Posterior cingulate gyrus (tissue), 11 donors: ENCODE measurements at regions not wholly inside any gene's neighbourhood (a gene's known extent, or its start where the extent isn't known, plus 50 kb on each side); places are given as distances from the start of the nearest gene placed in this dataset.
"Not testable (repeated sequence)": the region's sequence is repeated elsewhere in the genome, so short reads cannot be mapped to it uniquely, and the experiment has no call there.

Source experiments
- DNase-seq, 10 donors: peaks; one replicate each; pipeline versions ENCODE4 v3.0.0 to v3.0.0-alpha.2; 2020 to 2021; ENCODE audit warnings: mixed read lengths in 3 of 10
- intact Hi-C: fragments of 100-400 bp; cut with DNase I; formaldehyde crosslinking; loops from one replicate; pipeline ENCODE4 v1.15.1; 2023

DNA sequence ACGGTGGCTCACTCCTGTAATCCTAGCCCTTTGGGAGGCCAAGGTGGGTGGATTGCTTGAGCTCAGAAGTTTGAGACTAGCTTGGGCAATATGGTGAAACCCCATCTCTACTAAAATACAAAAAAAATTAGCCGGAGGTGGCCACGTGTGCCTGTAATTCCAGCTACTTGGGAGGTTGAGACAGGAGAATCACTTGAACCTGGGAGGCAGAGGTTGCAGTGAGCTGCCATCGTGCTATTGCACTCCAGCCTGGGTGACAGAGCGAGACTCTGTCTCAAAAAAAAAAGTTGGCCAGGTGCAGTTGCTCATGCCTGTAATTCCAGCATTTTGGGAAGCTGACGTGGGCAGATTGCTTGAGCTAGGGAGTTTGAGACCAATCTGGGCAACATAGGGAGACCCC lies 79.2 kb upstream of the CLINT1 start:
- intact Hi-C loops, DNase-seq: not testable (repeated sequence)

DNA sequence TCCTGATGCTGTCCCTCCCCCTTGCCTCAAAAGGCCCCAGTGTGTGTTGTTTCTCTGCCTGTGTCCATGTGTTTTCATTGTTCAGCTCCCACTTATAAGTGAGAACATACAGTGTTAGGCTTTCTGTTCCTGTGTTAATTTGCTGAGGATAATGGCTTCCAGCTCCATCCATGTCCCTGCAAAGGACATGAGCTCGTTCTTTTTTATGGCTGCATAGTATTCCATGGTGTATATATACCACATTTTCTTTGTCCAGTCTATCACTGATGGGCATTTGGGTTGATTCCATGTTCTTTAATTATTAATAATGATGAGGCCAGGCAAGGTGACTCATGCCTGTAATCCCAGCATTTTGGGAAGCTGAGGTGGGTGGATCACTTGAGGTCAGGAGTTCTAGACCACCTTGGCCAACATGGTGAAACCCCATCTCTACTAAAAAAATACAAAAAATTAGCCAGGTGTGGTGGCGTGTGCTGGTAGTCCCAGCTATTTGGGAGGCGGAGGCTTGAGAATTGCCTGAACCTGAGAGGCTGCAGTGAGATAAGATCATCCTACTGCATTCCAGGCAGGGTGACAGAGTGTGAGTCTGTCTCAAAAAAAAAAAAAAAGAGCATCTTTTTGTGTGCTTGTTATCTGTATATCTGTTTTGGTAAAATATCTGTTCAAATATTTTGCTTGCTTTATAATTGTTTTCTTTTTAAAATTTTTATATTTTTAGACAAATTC lies 78.0 kb upstream of the CLINT1 start:
- not testable (repeated sequence) for DNase-seq

DNA sequence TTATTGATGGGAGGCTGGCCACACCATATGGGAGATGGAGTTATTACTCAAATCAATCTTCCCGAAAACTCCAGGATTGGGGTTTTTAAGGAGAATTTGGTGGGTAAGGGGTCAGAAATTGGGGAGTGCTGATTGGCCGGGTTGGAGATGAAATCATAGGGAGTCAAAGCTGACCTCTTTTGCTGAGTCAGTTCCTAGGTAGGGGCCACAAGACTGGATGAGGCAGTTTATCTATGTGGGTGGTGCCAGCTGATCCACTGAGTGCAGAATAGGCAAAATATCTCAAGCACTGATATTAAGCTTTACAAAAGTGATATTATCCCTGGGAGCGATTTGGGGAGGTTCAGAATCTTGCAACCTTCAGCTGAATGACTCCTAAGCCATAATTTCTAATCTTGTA lies 75.7 kb upstream of the CLINT1 start:
- intact Hi-C loops, result no loop called here
- DNase-seq, result no peak

More for the DNA sequence above, 78.0 kb upstream of the CLINT1 start:
- intact Hi-C loops, result not testable (repeated sequence)

DNA sequence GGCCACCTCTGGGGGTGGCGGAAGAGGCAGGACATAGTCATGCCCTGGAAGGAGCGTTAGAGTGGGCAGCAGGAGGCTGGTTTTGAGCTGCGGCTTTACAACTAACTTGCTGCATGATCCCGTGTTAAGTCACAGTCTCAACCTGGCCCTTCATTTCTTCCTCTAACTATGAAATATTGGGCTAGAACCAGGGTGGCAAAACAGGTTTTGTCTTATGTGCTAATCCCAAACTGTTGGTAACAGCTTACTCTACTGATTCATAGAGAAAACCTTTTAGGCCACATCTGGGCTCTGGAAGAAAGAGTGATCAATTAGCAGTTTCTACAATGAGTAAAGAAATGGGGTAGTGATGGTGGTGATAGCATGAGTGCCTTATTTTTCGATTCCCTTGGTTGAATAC lies 74.1 kb upstream of the CLINT1 start:
- intact Hi-C loops, result no loop called here
- no peak for DNase-seq

DNA sequence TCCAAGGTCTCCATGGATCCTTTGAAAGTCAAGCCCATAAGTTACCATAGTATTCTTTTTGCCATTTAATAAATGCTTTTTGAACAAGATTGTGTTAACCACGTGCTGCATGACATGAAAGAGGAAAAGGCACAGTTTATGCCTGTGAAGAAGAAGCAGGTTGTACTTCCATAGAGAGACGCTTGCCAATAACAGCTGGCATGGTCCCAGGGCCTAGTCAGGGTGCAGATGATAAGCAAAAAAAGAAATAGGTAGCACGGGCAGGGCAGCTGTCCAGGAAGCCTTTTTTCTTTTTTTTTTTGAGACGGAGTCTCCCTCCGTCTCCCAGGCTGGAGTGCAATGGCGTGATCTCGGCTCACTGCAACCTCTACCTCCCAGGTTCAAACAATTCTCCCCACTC lies 71.8 kb upstream of the CLINT1 start:
- DNase-seq, result no peak
- intact Hi-C loops, result no loop called here

DNA sequence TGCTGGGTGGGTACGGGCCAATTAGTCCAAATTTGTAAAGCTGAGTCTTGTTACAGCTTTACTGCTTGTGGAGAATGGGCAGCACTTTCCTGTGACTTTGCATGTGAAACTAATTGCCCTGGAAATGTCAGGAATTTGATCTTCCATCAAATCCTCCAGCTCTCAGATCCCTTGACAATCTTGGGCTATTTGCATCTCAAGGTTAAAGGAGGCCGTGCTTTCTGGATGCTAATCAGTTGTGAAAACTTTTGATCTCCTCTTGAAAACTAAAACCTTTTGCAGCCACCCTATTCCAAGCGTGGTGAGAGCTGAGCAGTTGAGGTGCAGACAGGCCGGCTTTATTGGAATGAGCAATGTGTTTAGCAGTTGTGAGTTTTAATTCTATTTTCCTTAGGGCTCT lies 68.0 kb upstream of the CLINT1 start:
- intact Hi-C loops, result no loop called here
- DNase-seq, result no peak

DNA sequence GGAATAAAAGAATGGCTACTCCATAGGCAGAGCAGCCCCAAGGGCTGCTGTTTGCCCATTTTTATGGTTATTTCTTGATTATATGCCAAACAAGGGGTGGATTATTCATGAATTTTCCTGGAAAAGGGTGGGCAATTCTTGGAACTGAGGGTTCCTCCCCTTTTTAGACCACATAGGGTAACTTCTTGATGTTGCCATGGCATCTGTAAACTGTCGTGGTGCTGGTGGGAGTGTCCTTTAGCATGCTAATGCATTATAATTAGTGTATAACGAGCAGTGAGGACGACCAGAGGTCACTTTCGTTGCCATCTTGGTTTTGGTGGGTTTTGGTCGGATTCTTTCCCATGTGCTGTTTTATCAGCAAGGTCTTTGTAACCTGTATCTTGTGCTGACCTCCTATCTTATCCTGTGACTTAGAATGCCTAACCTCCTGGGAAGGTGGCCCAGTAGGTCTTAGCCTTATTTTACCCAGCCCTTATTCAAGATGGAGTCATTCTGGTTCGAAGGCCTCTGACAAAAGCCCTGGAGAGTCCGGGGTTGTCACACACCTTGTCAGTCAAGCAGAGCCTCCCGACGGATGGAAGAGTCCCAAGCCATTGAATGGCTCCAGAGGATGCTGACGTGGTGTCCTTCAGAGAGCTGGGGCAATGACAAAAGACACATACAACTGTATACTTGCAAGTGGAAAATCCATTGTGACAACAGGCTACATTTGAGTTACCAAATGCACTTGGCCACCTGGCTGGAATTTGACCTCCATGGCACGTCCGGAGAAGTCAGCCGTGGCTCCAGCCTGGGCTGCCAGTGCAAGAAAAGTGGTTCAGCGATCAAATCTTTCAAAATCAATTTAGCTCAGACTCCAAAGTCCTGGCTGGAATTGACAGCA lies 67.1 kb upstream of the CLINT1 start:
- intact Hi-C loops, result no loop called here
- no peak for DNase-seq

DNA sequence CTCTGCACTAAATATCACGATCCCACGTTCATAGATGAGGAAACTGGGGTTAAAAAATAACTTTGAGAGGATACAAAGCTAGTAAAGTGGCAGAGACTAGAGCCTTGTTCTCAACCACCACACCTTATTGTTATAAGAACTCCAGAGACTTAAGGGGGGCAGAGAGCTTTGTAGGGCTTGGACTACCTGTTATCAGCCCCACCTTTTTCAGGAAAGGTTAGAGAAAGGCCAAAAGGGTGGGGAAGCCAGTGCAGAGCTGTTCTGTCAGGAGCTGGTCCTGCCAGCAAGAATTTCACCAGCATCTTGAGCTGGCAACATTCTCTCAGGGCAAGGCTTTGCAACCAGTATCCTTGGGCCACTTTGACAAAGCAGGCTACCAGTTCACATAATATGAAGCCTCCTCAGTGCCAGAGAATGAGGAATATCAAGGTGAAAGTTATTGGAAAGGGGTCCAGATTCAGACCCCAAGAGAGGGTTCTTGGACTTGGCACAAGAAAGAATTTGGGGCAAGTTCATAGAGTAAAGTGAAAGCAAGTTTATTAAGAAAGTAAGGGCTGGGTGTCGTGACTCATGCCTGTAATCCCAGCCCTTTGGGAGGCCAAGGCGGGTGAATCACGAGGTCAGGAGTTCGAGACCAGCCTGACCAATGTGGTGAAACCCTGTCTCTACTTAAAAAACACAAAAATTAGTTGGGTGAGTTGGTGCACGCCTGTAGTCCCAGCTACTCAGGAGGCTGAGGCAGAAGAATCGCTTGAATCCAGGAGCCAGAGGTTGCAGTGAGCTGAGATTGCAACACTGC lies 66.2 kb upstream of the CLINT1 start:
- no peak for DNase-seq
- intact Hi-C loops, result no loop called here

DNA sequence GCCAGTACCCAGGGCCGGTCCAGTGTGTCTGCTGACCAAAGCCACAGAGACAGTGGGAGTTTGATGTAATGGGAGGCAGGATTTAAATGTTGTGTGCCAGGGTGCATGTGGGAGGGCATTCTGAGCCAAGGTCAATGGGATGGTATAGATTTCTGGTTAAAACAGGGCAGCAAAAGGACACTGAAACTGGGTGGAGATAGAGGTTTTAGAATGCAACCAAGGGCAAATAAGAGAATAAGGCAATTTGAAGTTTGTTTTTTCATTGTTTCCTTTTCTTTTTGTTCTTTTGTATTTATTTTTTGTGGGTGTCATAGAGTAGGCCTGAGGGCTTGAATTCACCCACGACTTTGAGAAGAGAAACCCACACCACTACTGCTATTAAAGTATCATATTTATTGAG lies 65.5 kb upstream of the CLINT1 start:
- DNase-seq, result no peak
- intact Hi-C loops, result no loop called here

DNA sequence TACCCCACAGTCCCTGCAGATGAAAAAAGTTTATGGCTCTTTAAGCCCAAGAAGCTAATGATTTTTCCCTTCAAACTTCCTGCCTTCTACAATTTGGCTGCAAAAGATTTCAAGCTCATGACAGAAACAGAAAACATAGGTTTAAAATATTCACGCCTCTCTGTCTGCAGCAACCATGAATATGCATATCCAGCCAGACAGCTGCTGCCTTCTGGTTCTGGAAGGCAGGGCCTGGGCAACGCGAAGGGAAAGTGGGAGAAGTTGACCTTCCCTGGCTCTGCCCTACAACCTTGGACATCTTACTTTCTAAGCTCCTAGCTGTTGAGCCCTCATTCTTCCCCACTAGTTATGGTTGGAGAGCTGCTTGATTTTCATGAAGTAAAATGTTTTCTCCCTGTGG lies 64.8 kb upstream of the CLINT1 start:
- intact Hi-C loops, result no loop called here
- DNase-seq, result no peak

DNA sequence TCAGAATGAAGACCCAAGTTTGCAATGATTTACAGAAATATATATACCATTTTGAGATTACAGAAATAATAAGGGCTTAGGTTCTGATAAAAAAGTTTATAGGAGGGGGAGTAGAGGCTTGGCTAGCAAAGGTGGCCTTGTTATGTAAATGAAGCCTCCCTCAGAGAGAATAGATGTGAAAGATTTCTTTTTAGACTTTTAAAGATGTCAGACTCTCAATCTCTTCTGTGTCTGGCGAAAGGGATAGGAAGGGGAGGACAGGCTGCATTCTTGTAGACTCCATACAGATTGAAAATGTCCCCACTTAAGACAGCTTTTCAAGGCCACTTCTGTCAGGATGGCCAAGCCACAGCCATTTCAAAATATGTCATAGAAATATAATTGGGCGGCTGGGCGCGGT lies 63.1 kb upstream of the CLINT1 start:
- intact Hi-C loops, result no loop called here
- no peak for DNase-seq

DNA sequence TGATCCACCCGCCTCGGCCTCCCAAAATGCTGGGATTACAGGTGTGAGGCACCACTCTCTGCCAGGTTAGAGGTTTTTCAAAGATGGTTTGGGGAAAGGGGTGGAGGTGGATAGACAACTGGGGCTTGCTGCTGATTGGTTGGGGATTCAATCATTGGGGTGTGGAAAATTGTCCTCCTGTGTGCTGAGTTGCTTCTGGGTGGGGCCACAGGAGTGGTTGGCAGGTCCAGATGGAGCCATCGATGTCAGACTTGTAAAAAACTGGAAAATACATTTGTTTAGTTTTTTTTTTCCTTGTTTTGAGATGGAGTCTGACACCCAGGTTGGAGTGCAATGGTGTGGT lies 61.9 kb upstream of the CLINT1 start:
- no peak for DNase-seq
- intact Hi-C loops, result no loop called here

DNA sequence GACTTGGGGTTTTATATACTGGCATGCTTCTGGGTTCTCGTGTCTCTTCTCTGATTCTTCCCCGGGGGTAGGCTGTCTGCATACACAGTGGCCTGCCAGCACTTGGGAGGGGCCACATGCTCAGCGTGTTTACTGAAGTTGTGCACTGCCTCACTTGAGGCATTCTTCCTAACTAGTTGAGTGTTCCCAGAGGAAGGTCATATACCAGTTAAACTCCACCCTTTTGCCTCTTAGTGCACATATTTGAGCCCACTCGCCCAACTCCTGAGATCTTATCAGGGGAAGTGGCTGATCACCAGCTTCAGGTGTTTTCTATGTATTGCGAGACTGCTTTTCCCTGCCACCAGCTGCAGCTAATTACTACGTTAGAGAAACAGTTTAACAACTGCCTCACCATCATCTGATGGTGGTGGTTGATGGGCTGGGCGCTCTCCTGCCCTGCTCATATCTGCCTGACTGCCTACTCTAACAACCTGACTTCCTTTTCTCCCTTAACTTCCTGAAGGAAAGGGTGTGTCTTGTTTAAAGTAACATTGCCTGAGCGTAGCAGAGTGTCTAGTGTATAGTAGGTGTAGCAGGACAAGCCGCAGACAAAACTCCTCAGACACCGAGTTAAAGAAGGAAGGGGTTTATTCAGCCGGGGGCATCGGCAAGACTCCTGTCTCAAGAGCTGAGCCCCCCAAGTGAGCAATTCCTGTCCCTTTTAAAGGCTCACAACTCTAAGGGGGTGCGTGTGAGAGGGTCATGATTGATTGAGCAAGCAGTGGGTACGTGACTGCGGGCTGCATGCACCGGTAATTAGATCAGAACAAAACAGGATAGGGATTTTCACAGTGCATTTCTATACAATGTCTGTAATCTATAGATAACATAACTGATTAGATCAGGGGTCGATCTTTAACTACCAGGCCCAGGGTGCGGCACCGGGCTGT lies 60.1 kb upstream of the CLINT1 start:
- no peak for DNase-seq
- intact Hi-C loops, result no loop called here

DNA sequence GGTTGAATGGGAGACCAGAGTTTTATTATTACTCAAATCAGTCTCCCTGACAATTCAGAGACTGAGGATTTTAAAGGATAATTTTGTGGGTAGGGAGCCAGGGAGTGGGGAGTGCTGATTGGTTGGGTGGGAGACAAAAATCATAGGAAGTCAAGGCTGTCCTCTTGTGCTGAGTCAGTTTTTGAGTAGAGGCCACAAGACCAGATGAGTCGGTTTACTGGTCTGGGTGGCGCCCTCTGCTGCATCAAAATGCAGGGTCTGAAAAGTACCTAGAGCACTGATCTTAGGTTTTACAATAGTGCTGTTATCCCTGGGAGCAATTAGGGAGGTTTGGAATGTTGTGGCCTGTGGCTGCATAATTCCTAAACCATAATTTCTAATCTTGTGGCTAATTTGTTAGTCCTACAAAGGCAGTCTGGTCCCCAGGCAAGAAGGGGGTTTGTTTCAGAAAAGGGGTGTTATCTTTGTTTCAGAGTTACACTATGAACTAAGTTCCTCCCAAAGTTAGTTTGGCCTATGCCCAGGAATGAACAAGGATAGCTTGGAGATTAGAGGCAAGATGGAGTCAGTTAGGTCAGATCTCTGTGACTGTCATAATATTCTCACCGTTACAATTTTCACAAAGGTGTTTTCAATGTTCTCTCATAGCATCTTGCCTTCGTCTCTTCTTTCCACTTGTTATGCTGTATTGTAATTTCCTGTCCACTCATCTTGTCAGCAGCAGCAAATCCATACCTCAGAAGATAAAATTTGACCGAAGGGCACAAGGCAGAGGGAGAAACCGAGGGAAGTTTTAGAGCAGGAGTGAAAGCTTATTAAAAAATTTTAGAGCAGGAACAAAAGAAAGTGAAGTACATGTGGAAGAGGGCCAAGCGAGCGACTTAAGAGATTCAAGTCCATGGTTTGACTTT lies 59.2 kb upstream of the CLINT1 start:
- intact Hi-C loops, result no loop called here

DNA sequence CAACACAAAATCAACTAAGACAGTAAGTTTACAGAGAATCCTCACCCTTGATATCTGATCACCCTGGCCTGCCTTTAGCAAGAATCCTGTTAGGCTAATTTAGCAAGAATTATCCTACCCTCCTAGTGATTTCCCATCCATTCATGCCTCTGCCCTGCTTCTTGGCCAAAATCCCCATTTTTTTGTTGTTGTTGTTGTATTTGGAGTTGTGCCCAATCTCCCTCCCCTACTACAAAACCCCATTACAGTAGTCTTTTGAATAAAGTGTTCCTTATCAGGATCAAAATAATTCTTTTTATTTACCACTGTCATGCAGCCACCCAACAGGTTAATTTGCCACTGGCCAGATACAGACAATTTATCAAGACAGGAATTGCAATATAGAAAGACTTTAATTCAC lies 58.5 kb upstream of the CLINT1 start:
- intact Hi-C loops, result no loop called here
- DNase-seq, result no peak

More for the DNA sequence above, 59.2 kb upstream of the CLINT1 start:
- DNase-seq, result peak in 2 of 10 donors; percentile 18 to 79

DNA sequence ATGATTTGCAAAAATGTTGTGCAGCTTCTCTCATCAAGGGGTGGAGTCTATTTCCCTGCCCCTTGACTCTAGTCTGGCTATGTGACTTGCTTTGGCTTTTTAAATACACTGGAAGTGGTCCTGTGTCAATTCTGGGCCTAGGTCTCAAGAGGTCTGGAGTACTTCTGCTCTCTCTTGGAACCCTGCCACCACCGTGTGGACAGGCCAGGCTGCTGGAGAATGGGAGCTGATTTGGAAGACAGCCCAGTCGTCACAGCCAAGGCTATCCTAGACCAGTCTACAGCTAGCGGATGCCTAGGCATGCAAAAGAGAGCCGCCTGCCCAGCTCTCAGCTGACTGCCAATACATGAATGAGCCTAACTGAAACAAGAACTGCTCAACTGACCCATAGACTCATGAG lies 56.7 kb upstream of the CLINT1 start:
- intact Hi-C loops, result no loop called here
- DNase-seq, result peak; percentile 43 to 92 (median 68)

DNA sequence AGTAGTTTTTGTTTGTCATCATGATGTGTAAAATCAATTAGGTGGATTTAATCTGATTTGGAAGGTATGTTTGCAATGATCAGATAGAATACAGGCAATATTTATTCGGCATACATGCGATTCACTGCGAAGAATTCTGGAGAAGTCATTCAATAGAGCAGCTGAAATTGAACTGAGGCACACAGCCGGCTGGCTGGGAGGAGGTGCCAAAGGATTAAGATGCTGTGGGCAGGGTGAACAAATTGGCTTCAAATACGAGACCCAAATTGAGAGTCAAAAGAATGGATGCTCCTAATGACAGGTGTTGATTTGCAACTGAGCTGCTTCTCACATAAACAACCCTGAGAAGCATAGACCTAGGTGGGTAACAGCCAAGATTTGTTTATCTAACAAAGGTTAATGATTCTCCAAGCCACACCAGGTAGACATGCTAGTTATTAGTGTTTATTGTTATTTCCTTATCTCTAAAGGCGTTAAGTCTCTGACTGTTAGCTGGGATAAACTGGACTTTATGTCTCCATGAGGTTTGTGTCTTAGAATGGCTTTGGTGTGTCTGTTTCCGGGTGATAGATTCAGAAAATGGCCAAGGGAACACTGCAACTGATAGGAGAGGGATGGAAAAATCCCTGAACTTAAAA lies 55.3 kb upstream of the CLINT1 start:
- no peak for DNase-seq
- intact Hi-C loops, result no loop called here

DNA sequence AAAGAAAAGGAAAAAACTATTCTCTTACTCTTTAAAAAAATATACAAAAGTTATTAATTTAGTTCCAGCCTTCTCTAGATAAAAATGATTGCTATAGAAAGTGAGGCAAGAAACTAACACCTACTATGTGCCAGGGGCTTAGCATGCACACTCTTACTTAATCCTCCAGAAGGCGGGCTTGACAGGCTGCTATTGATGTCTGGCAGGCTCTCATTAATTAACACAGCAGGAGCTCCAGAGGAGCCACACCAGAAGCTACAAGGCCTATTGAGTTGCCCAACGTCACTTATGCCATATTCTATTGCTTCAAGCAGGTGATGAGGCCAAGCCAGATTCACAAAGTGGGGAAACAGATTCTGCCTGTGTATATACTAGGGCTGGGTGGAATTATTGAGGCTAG lies 54.6 kb upstream of the CLINT1 start:
- DNase-seq, result no peak
- intact Hi-C loops, result no loop called here
